Thoracic aorta (tissue), 2 donors: ENCODE measurements at regions not wholly inside any gene's neighbourhood (a gene's known extent, or its start where the extent isn't known, plus 50 kb on each side); places are given as distances from the start of the nearest gene placed in this dataset.
A peak's percentile ranks its signal among the peaks of the same experiment; 100 is the strongest.

ENCODE experiments used
- ATAC-seq: fragments of 150-250 bp; one replicate; pipeline ENCODE4 v1.8.0; 2017; ENCODE audit warnings: low read depth; ENCODE audit not compliant: insufficient number of reproducible peaks, low FRiP score
- DNase-seq: peaks from one replicate; pipeline ENCODE4 v3.0.0-alpha.2; 2020; ENCODE audit warnings: low spot score
- H3K27ac ChIP-seq, 2 donors: fragments of 200-600 bp; sonication (generic); 1 replicate in 1 of 2; 2 replicates in 1 of 2; pipeline ENCODE4 v1.5.1; 2016; ENCODE audit warnings: mild to moderate bottlenecking in 2 of 2, moderate library complexity in 2 of 2
- H3K27me3 ChIP-seq: fragments of 200-600 bp; sonication (generic); replicated peaks from 2 replicates; pipeline ENCODE4 v1.6.0; 2016; ENCODE audit warnings: mild to moderate bottlenecking; ENCODE audit not compliant: insufficient read depth
- H3K36me3 ChIP-seq: fragments of 200-600 bp; sonication (generic); one replicate; pipeline ENCODE4 v1.5.1; 2016
- H3K4me1 ChIP-seq, 2 donors: fragments of 200-600 bp; sonication (generic); 1 replicate in 1 of 2; 2 replicates in 1 of 2; pipeline versions ENCODE4 v1.5.1 to v1.6.0; 2016; ENCODE audit warnings: low read depth in 2 of 2, mild to moderate bottlenecking in 1 of 2; ENCODE audit not compliant: control insufficient read depth in 1 of 2
- H3K4me3 ChIP-seq: fragments of 200-600 bp; sonication (generic); 2 replicates; pipeline ENCODE4 v1.5.1; 2016; ENCODE audit warnings: mild to moderate bottlenecking
- H3K9me3 ChIP-seq: fragments of 200-600 bp; sonication (generic); 2 replicates; pipeline ENCODE4 v1.5.1; 2016
- TF ChIP-seq, protein P1 (sequence below): fragments of 200-600 bp; sonication (generic); IDR thresholded peaks from one replicate; pipeline ENCODE4 v1.5.1; 2019; ENCODE audit warnings: antibody characterized with exemption

DNA sequence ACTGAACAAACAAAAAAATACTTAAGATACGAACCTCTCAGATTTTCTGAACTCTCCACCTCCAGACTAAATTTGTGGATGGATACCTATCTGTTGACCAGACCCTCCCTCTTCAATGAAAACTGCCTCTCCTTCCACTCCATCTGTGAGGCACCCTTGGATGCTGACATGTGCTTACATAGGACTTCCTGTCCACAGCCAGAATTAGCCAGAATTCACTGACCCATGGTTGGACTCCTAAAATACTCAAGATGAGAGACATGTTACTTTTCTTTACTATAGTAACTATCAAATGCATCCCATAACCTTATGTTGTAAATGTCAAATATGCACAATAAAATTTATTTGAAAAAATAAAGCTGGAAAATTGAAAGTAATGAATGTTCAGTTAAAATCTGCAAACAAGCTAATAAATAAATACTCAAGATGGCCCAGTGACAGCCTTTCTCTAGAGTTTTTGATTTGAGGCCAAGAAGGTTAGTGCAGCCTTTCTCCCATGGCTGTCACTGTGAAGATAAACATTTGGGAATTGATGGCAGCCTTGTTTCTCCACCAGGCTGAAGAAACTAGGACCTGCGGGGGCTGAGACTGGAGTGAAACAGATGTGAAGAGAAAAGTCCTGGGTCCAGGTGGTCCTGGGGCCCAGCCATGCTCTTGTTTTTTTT is 287.0 kb downstream of the ZEB1 start:
- DNase-seq, result no peak
- H3K27me3 ChIP-seq, result no peaks in the 10 kb centered on the region
- H3K36me3 ChIP-seq, result no peaks in the 10 kb centered on the region
- TF ChIP-seq, protein P1, sequence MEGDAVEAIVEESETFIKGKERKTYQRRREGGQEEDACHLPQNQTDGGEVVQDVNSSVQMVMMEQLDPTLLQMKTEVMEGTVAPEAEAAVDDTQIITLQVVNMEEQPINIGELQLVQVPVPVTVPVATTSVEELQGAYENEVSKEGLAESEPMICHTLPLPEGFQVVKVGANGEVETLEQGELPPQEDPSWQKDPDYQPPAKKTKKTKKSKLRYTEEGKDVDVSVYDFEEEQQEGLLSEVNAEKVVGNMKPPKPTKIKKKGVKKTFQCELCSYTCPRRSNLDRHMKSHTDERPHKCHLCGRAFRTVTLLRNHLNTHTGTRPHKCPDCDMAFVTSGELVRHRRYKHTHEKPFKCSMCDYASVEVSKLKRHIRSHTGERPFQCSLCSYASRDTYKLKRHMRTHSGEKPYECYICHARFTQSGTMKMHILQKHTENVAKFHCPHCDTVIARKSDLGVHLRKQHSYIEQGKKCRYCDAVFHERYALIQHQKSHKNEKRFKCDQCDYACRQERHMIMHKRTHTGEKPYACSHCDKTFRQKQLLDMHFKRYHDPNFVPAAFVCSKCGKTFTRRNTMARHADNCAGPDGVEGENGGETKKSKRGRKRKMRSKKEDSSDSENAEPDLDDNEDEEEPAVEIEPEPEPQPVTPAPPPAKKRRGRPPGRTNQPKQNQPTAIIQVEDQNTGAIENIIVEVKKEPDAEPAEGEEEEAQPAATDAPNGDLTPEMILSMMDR, result no peak
- H3K9me3 ChIP-seq, result no peaks in the 10 kb centered on the region
- ATAC-seq, result no peak
- H3K4me1 ChIP-seq, result peaks cover 0 to 16% of the 10 kb centered on the region in 2 donors
- no peak overlapping the region for H3K27ac ChIP-seq
- H3K4me3 ChIP-seq, result no peak overlapping the region

DNA sequence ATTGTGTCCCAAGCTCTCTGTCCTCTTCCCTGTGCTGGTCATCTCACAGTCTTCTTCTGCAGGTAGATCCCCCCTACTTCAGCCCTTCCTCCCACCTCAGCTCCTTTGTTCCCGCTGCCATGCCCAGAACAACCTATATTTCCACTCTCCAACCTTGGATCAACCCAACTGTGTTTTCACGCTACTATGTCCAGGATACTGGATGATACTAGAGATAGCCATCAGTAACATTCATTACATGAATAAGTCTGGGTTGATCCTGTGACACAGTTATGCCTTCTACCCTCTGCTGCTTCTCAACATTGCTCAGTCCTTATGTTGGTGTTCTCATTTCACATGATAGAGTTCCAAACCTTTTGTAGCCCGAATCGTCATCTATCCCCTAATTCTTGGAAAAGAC is 286.4 kb downstream of the ZEB1 start:
- ATAC-seq (no peak), DNase-seq (no peak)
- Histone ChIP-seq H3K4me1 (peaks cover 0 to 16% of the 10 kb centered on the region in 2 donors), H3K27me3 (no peaks in the 10 kb centered on the region), H3K27ac (no peak overlapping the region), H3K9me3 (no peaks in the 10 kb centered on the region), H3K36me3 (no peaks in the 10 kb centered on the region), H3K4me3 (no peak overlapping the region)
- TF ChIP-seq, protein P1, result no peak

DNA sequence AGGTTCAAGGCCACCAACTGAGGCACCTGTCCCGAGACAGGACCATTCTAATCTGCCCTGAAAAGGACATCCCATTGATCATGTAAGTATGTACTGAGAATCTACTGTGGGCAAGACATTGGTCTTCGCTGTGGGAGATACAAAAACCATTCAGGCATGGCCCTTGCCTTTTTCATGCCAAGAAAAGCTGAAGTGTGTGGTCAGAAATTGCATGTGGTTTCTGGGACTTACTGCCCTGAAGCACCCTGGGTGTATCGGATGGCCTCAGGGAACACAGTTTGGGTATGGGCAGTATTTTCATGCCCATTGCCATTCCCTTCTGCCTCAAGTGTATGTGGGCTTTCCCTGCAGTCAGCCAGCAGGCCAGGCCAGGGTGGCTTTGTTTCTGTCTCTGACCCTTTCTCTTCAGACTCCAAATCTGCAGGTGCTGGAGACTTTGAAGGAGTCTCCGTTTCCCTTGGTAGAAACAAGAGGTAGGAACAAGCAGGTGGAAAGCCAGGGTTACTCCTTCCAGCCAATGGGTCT is 285.7 kb downstream of the ZEB1 start:
- Histone ChIP-seq H3K27me3 (no peaks in the 10 kb centered on the region), H3K27ac (no peak overlapping the region), H3K9me3 (no peaks in the 10 kb centered on the region), H3K36me3 (no peaks in the 10 kb centered on the region), H3K4me1 (peaks cover 0 to 16% of the 10 kb centered on the region in 2 donors), H3K4me3 (no peak overlapping the region)
- TF ChIP-seq, protein P1, result no peak
- ATAC-seq (no peak), DNase-seq (no peak)

DNA sequence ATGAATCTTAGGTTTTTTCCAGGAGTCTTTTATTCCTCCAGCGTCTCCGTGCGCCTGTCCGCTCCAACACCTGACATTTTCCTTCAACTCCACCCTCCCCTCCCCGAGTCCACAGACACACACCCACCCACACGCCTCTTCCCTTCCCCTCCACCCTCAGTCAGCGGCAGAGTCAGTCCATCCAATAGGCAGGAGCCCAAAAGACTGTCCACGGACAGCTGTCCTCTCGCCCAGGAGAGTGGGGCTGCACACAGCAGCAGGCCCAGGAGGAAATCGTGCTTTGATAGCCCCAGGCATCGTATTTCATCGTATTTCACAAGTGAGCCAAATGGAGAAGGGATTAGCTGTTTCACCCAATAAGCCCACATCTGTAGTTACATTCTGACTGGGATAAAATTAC is 285.1 kb downstream of the ZEB1 start:
- no peaks in the 10 kb centered on the region for H3K27me3 ChIP-seq
- DNase-seq, result no peak
- TF ChIP-seq, protein P1, result no peak
- no peak for ATAC-seq
- no peaks in the 10 kb centered on the region for H3K9me3 ChIP-seq
- peaks cover 0 to 16% of the 10 kb centered on the region in 2 donors for H3K4me1 ChIP-seq
- peak overlapping the region; percentile 85 for H3K4me3 ChIP-seq
- H3K36me3 ChIP-seq, result no peaks in the 10 kb centered on the region
- peak overlapping the region; percentile 85 to 91 for H3K27ac ChIP-seq

DNA sequence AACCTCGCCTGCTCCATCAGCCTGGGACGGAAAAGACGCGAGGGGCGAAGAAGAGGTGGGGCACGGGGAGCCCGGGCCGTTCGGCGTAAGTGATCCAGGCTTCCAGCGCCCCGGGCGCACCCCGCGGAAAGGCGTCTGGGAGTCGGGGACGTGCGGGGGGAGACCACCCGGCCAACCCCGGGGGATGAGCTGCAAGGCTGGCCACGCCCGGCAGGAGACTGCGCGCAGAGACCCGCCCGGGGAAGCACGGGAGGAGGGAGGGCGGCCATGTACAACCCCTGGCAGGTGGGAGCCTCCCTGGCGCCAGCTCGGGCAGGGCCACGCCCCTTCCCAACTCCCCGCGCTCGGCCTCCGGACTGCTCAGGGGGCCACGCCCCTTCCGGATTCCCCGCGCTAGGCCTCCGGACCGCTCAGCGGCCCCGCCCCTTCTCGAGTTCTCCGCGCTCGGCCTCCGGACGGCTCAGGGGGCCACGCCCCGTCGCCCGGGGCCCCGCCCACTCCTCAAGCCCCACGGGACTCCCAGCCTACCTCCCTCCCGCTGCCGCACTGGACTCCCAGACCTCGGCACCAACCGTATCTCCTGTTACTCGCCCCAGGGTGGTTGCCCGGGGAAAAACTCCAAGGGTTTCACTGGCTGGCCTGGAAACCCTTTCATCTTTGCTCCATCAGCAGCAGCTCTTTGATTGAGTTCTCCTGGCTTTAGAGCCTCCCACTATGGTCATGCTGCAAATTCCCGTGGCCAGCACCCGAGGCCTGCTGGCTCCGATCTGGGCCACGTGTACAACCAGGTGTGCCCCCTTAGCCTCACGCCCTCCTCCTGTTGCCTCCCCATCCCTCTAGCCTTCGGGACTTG is 284.4 kb downstream of the ZEB1 start:
- Histone ChIP-seq H3K36me3 (no peaks in the 10 kb centered on the region), H3K27ac (peak overlapping the region; percentile 85 to 91), H3K9me3 (no peaks in the 10 kb centered on the region), H3K4me1 (peaks cover 0 to 16% of the 10 kb centered on the region in 2 donors), H3K27me3 (no peaks in the 10 kb centered on the region), H3K4me3 (peak overlapping the region; percentile 85)
- TF ChIP-seq, protein P1, result no peak
- DNase-seq (peak; percentile 76), ATAC-seq (peak; percentile 94)
